Right lobe of liver (tissue), 6 donors: ENCODE measurements at regions not wholly inside any gene's neighbourhood (a gene's known extent, or its start where the extent isn't known, plus 50 kb on each side); places are given as distances from the start of the nearest gene placed in this dataset.

Source experiments
- ATAC-seq, 4 donors: fragments of 200-7000 bp; cut with Tn5 transposase; one replicate each; pipeline ENCODE4 v1.9.1; 2020; ENCODE audit warnings: mild to moderate bottlenecking in 4 of 4, moderate library complexity in 4 of 4
- DNase-seq, 3 donors: peaks; one replicate each; pipeline ENCODE4 v3.0.0-alpha.2; 2020
- H3K27ac ChIP-seq, 3 donors: fragments of 200-600 bp; one replicate each; pipeline ENCODE4 v1.8.0; 2022
- H3K27me3 ChIP-seq, 2 donors: fragments of 200-600 bp; one replicate each; pipeline ENCODE4 v1.8.0; 2022
- H3K36me3 ChIP-seq, 4 donors: fragments of 200-600 bp; sonication (generic) in 1 of 4; one replicate each; pipeline versions ENCODE4 v1.5.1 to v1.8.0; 2017 to 2022; ENCODE audit warnings: control low read depth in 1 of 4
- H3K4me1 ChIP-seq, 4 donors: fragments of 200-600 bp; sonication (generic) in 1 of 4; one replicate each; pipeline versions ENCODE4 v1.5.1 to v1.8.0; 2017 to 2022; ENCODE audit warnings: control low read depth in 1 of 4
- H3K4me3 ChIP-seq, 3 donors: fragments of 200-600 bp; one replicate each; pipeline ENCODE4 v1.8.0; 2022
- H3K9me3 ChIP-seq, 4 donors: fragments of 200-600 bp; sonication (generic) in 1 of 4; one replicate each; pipeline versions ENCODE4 v1.5.1 to v1.8.0; 2017 to 2022; ENCODE audit warnings: control low read depth in 1 of 4
- POLR2A ChIP-seq: fragments of 450-650 bp; IDR thresholded peaks from one replicate; pipeline ENCODE4 v1.6.1; 2017; ENCODE audit warnings: antibody characterized with exemption, mild to moderate bottlenecking
- WGBS: methylation state at CpG from one replicate; pipeline ENCODE4 v1.1.6; 2018; ENCODE audit warnings: low coverage, low lambda C conversion rate; ENCODE audit not compliant: insufficient coverage; ENCODE audit errors: missing lambda C conversion rate; 5-methylcytosine and 5-hydroxymethylcytosine counted together
- intact Hi-C, 2 donors: fragments of 100-400 bp; cut with DNase I; formaldehyde crosslinking; loops; one replicate each; pipeline versions ENCODE4 v1.11.2 to v1.14.1; 2022
- TF ChIP-seq, protein P1 (sequence below), 4 donors: fragments of 200-600 bp in 3 of 4; fragments of 450-650 bp in 1 of 4; IDR thresholded peaks; one replicate each; pipeline versions ENCODE4 v1.5.1 to v1.8.0; 2016 to 2022; ENCODE audit warnings: antibody characterized with exemption in 4 of 4, mild to moderate bottlenecking in 2 of 4
- donor health status: DM: no; HTN: yes; CAD: no.
- donor health status: DM: no; HTN: no; CAD: no.
- donor health status: DM: no; HTN: no; CAD: no.
- donor health status: DM: no; HTN: yes; CAD: no.
- donor health status: DM: no; HTN: yes; CAD: no.

GRCh38 chr7:49038821-49039358 lies 114.5 kb downstream of the CDC14C start:
- WGBS: 60% methylated on average over 1 of the region's 1 CpG
- intact Hi-C loops: no loop called here
- H3K27me3 ChIP-seq: no peaks in the 10 kb centered on the region
- no peaks in the 10 kb centered on the region for H3K36me3 ChIP-seq
- no peak overlapping the region for H3K27ac ChIP-seq
- H3K9me3 ChIP-seq: no peaks in the 10 kb centered on the region
- ATAC-seq (no peak), DNase-seq (no peak)
- H3K4me3 ChIP-seq: no peak overlapping the region
- TF ChIP-seq POLR2A: no peak
- TF ChIP-seq, protein P1, sequence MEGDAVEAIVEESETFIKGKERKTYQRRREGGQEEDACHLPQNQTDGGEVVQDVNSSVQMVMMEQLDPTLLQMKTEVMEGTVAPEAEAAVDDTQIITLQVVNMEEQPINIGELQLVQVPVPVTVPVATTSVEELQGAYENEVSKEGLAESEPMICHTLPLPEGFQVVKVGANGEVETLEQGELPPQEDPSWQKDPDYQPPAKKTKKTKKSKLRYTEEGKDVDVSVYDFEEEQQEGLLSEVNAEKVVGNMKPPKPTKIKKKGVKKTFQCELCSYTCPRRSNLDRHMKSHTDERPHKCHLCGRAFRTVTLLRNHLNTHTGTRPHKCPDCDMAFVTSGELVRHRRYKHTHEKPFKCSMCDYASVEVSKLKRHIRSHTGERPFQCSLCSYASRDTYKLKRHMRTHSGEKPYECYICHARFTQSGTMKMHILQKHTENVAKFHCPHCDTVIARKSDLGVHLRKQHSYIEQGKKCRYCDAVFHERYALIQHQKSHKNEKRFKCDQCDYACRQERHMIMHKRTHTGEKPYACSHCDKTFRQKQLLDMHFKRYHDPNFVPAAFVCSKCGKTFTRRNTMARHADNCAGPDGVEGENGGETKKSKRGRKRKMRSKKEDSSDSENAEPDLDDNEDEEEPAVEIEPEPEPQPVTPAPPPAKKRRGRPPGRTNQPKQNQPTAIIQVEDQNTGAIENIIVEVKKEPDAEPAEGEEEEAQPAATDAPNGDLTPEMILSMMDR (IDR thresholded peaks at IDR 0.05): no peak
- H3K4me1 ChIP-seq: no peaks in the 10 kb centered on the region

- intact Hi-C loops: no loop called here
- H3K27ac ChIP-seq: no peak overlapping the region
- no peak overlapping the region for H3K4me3 ChIP-seq
- H3K9me3 ChIP-seq: no peaks in the 10 kb centered on the region
- DNase-seq: no peak
- no peak for TF ChIP-seq POLR2A
- TF ChIP-seq, protein P1 (IDR thresholded peaks at IDR 0.05): no peak
- ATAC-seq: no peak
- WGBS: 61% methylated on average over 3 of the region's 3 CpGs
- H3K36me3 ChIP-seq: no peaks in the 10 kb centered on the region
- H3K4me1 ChIP-seq: no peaks in the 10 kb centered on the region
- H3K27me3 ChIP-seq: no peaks in the 10 kb centered on the region
These were observed 136.4 kb downstream of the CDC14C start for GRCh38 chr7:49060743-49061142.

DNA sequence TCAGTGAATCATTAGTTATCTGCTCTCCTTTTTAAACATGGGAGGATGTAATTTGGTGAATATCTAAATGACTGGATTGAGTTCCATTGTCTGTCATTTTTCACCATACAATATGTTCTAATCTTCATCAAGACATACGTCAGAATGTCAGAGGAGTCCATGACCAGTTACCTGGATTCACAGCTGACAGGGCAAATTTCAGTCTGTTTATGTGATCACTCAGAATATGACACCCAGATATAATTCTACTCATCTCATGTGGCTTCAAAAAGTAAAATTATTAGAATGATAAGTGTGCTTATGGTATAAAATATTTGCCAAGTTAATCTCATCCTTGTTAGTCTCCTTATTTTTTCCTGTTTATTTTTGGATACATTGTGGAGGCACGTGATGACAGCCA lies 150.2 kb downstream of the CDC14C start:
- H3K4me3 ChIP-seq: no peak overlapping the region
- 53% methylated on average over 2 of the region's 2 CpGs for WGBS
- H3K27ac ChIP-seq: no peak overlapping the region
- DNase-seq (no peak), ATAC-seq (no peak)
- no peaks in the 10 kb centered on the region for H3K36me3 ChIP-seq
- H3K4me1 ChIP-seq: no peaks in the 10 kb centered on the region
- intact Hi-C loops: no loop called here
- H3K27me3 ChIP-seq: no peaks in the 10 kb centered on the region
- H3K9me3 ChIP-seq: no peaks in the 10 kb centered on the region
- TF ChIP-seq, protein P1 (IDR thresholded peaks at IDR 0.05): no peak
- TF ChIP-seq POLR2A: no peak

GRCh38 chr7:49080896-49081475 lies 156.6 kb downstream of the CDC14C start:
- DNase-seq (no peak), ATAC-seq (no peak)
- intact Hi-C loops: no loop called here
- Histone ChIP-seq H3K9me3 (no peaks in the 10 kb centered on the region), H3K27ac (no peak overlapping the region), H3K27me3 (no peaks in the 10 kb centered on the region), H3K36me3 (no peaks in the 10 kb centered on the region), H3K4me1 (no peaks in the 10 kb centered on the region), H3K4me3 (no peak overlapping the region)
- 45% methylated on average over 2 of the region's 2 CpGs for WGBS
- TF ChIP-seq, protein P1 (IDR thresholded peaks at IDR 0.05): no peak
- TF ChIP-seq POLR2A: no peak

- no peak for ATAC-seq
These were observed 163.7 kb downstream of the CDC14C start for GRCh38 chr7:49088017-49088416.

More at GRCh38 chr7:49088017-49088416, 163.7 kb downstream of the CDC14C start:
- no peak for DNase-seq
- TF ChIP-seq, protein P1 (IDR thresholded peaks at IDR 0.05): no peak
- TF ChIP-seq POLR2A: no peak
- intact Hi-C loops: no loop called here
- Histone ChIP-seq H3K4me1 (no peaks in the 10 kb centered on the region), H3K36me3 (no peaks in the 10 kb centered on the region), H3K9me3 (no peaks in the 10 kb centered on the region), H3K27ac (no peak overlapping the region), H3K27me3 (no peaks in the 10 kb centered on the region), H3K4me3 (no peak overlapping the region)
